ENCODE measurements at regions not wholly inside any gene's neighbourhood (a gene's known extent, or its start where the extent isn't known, plus 50 kb on each side); places are given as distances from the start of the nearest gene placed in this dataset.
A peak's percentile ranks its signal among the peaks of the same experiment; 100 is the strongest.
"Not testable (repeated sequence)": the region's sequence is repeated elsewhere in the genome, so short reads cannot be mapped to it uniquely, and the experiment has no call there.

GRCh38 chr4:75255261-75255660 is 258.9 kb downstream of the RCHY1 start:
- no peaks in the 10 kb centered on the region for H3K4me1 Mint-ChIP-seq (ENCODE audit: low read depth, unreplicated experiment)
- TF ChIP-seq CTCF (IDR thresholded peaks at IDR 0.05; ENCODE audit: insufficient read depth, low read depth, low read length) (no peak), EZH2 (IDR thresholded peaks at IDR 0.05; ENCODE audit: insufficient read depth, low read length) (no peak)
- H3K36me3 Mint-ChIP-seq (ENCODE audit: low read depth, unreplicated experiment), result no peaks in the 10 kb centered on the region
- Histone ChIP-seq H3K4me1 (ENCODE audit: insufficient read depth, low read length) (no peaks in the 10 kb centered on the region), H2AFZ (ENCODE audit: low read depth, low read length) (no peak overlapping the region), H4K20me1 (ENCODE audit: insufficient read depth, low read length) (no peaks in the 10 kb centered on the region), H3K4me2 (ENCODE audit: low read length) (no peak overlapping the region), H3K9me3 (ENCODE audit: insufficient read depth, low read depth, low read length) (no peaks in the 10 kb centered on the region), H3K79me2 (ENCODE audit: insufficient read depth, low read length) (no peaks in the 10 kb centered on the region), H3K9ac (ENCODE audit: low read length) (no peak overlapping the region), H3K27ac (ENCODE audit: low read depth, low read length) (no peak overlapping the region), H3K27me3 (ENCODE audit: insufficient read depth, low read length) (no peaks in the 10 kb centered on the region), H3K36me3 (ENCODE audit: insufficient read depth, low read length) (no peaks in the 10 kb centered on the region), H3K4me3 (ENCODE audit: insufficient read depth, low read depth, low read length) (no peak overlapping the region)
- H3K9me3 Mint-ChIP-seq (ENCODE audit: unreplicated experiment), result no peaks in the 10 kb centered on the region
- no peak for DNase-seq (ENCODE audit: low read depth)
- H3K4me3 Mint-ChIP-seq (ENCODE audit: unreplicated experiment), result no peak overlapping the region
- FAIRE-seq, result no peak
- no peak overlapping the region for H3K27ac Mint-ChIP-seq (ENCODE audit: unreplicated experiment)
- H3K27me3 Mint-ChIP-seq (ENCODE audit: low read depth, unreplicated experiment), result no peaks in the 10 kb centered on the region

GRCh38 chr4:75254745-75255144 is 259.5 kb downstream of the RCHY1 start:
- H4K20me1 ChIP-seq (ENCODE audit: insufficient read depth, low read length), result no peaks in the 10 kb centered on the region
- no peaks in the 10 kb centered on the region for H3K9me3 Mint-ChIP-seq (ENCODE audit: unreplicated experiment)
- TF ChIP-seq CTCF (IDR thresholded peaks at IDR 0.05; ENCODE audit: insufficient read depth, low read depth, low read length) (no peak), EZH2 (IDR thresholded peaks at IDR 0.05; ENCODE audit: insufficient read depth, low read length) (no peak)

GRCh38 chr4:75253094-75253493 is 261.1 kb downstream of the RCHY1 start:
- H3K4me2 ChIP-seq (ENCODE audit: low read length); H4K20me1 ChIP-seq (ENCODE audit: insufficient read depth, low read length); H3K36me3 ChIP-seq (ENCODE audit: insufficient read depth, low read length); H3K4me3 Mint-ChIP-seq (ENCODE audit: unreplicated experiment); H3K79me2 ChIP-seq (ENCODE audit: insufficient read depth, low read length); H3K9ac ChIP-seq (ENCODE audit: low read length); H3K27me3 Mint-ChIP-seq (ENCODE audit: low read depth, unreplicated experiment); H3K4me1 ChIP-seq (ENCODE audit: insufficient read depth, low read length); H3K4me3 ChIP-seq (ENCODE audit: insufficient read depth, low read depth, low read length); DNase-seq (ENCODE audit: low read depth); H3K27ac ChIP-seq (ENCODE audit: low read depth, low read length); FAIRE-seq; H3K9me3 ChIP-seq (ENCODE audit: insufficient read depth, low read depth, low read length); H3K27me3 ChIP-seq (ENCODE audit: insufficient read depth, low read length); H2AFZ ChIP-seq (ENCODE audit: low read depth, low read length); H3K27ac Mint-ChIP-seq (ENCODE audit: unreplicated experiment); H3K9me3 Mint-ChIP-seq (ENCODE audit: unreplicated experiment); H3K36me3 Mint-ChIP-seq (ENCODE audit: low read depth, unreplicated experiment): not testable (repeated sequence)
- H3K4me1 Mint-ChIP-seq (ENCODE audit: low read depth, unreplicated experiment), result peaks cover 15% of the 10 kb centered on the region

More at GRCh38 chr4:75254745-75255144, 259.5 kb downstream of the RCHY1 start:
- Mint-ChIP-seq H3K27ac (ENCODE audit: unreplicated experiment) (peak overlapping the region; percentile 38), H3K4me1 (ENCODE audit: low read depth, unreplicated experiment) (peaks cover 1% of the 10 kb centered on the region), H3K36me3 (ENCODE audit: low read depth, unreplicated experiment) (no peaks in the 10 kb centered on the region), H3K4me3 (ENCODE audit: unreplicated experiment) (no peak overlapping the region), H3K27me3 (ENCODE audit: low read depth, unreplicated experiment) (no peaks in the 10 kb centered on the region)
- no peaks in the 10 kb centered on the region for H3K36me3 ChIP-seq (ENCODE audit: insufficient read depth, low read length)
- DNase-seq (ENCODE audit: low read depth), result no peak
- no peaks in the 10 kb centered on the region for H3K9me3 ChIP-seq (ENCODE audit: insufficient read depth, low read depth, low read length)
- H3K4me2 ChIP-seq (ENCODE audit: low read length), result no peak overlapping the region
- H3K79me2 ChIP-seq (ENCODE audit: insufficient read depth, low read length), result no peaks in the 10 kb centered on the region
- no peak overlapping the region for H3K4me3 ChIP-seq (ENCODE audit: insufficient read depth, low read depth, low read length)
- FAIRE-seq, result no peak
- no peak overlapping the region for H3K9ac ChIP-seq (ENCODE audit: low read length)
- no peak overlapping the region for H3K27ac ChIP-seq (ENCODE audit: low read depth, low read length)
- H3K27me3 ChIP-seq (ENCODE audit: insufficient read depth, low read length), result no peaks in the 10 kb centered on the region
- no peaks in the 10 kb centered on the region for H3K4me1 ChIP-seq (ENCODE audit: insufficient read depth, low read length)
- H2AFZ ChIP-seq (ENCODE audit: low read depth, low read length), result no peak overlapping the region

All from astrocyte (in vitro differentiated cells and primary cell).